Ascending aorta (tissue), 2 donors: ENCODE measurements at regions not wholly inside any gene's neighbourhood (a gene's known extent, or its start where the extent isn't known, plus 50 kb on each side); places are given as distances from the start of the nearest gene placed in this dataset.

Source experiments
- DNase-seq, 2 donors: peaks; one replicate each; pipeline ENCODE4 v3.0.0-alpha.2; 2019; ENCODE audit warnings: low spot score in 2 of 2
- H3K27ac ChIP-seq, 2 donors: fragments of 200-600 bp; sonication (generic); one replicate each; pipeline ENCODE4 v1.5.1; 2016 to 2017; ENCODE audit warnings: mild to moderate bottlenecking in 1 of 2
- H3K27me3 ChIP-seq: fragments of 200-600 bp; sonication (generic); one replicate; pipeline ENCODE4 v1.5.1; 2017
- H3K36me3 ChIP-seq, 2 donors: fragments of 200-600 bp; sonication (generic); one replicate each; pipeline ENCODE4 v1.5.1; 2016
- H3K4me1 ChIP-seq, 2 donors: fragments of 200-600 bp; sonication (generic); one replicate each; pipeline ENCODE4 v1.5.1; 2016 to 2017; ENCODE audit warnings: mild to moderate bottlenecking in 1 of 2
- H3K4me3 ChIP-seq, 2 donors: fragments of 200-600 bp; sonication (generic); one replicate each; pipeline ENCODE4 v1.5.1; 2016 to 2017; ENCODE audit warnings: mild to moderate bottlenecking in 1 of 2
- H3K9me3 ChIP-seq, 2 donors: fragments of 200-600 bp; sonication (generic); one replicate each; pipeline ENCODE4 v1.5.1; 2016
- intact Hi-C: fragments of 100-400 bp; cut with DNase I; formaldehyde crosslinking; loops from one replicate; pipeline ENCODE4 v1.15.1; 2023
- TF ChIP-seq, protein P1 (sequence below), 3 experiments: fragments of 200-600 bp in 2 of 3; fragments of 450-650 bp in 1 of 3; sonication (generic) in 2 of 3; IDR thresholded peaks; one replicate each; pipeline ENCODE4 v1.5.1; 2016 to 2019; ENCODE audit warnings: antibody characterized with exemption in 3 of 3, mild to moderate bottlenecking in 1 of 3, moderate library complexity in 1 of 3

- Histone ChIP-seq H3K4me3 (no peak overlapping the region), H3K4me1 (peaks cover 0 to 3% of the 10 kb centered on the region in 2 donors), H3K9me3 (no peaks in the 10 kb centered on the region), H3K27me3 (no peaks in the 10 kb centered on the region), H3K27ac (no peak overlapping the region), H3K36me3 (no peaks in the 10 kb centered on the region)
- intact Hi-C loops: no loop called here
- TF ChIP-seq, protein P1, sequence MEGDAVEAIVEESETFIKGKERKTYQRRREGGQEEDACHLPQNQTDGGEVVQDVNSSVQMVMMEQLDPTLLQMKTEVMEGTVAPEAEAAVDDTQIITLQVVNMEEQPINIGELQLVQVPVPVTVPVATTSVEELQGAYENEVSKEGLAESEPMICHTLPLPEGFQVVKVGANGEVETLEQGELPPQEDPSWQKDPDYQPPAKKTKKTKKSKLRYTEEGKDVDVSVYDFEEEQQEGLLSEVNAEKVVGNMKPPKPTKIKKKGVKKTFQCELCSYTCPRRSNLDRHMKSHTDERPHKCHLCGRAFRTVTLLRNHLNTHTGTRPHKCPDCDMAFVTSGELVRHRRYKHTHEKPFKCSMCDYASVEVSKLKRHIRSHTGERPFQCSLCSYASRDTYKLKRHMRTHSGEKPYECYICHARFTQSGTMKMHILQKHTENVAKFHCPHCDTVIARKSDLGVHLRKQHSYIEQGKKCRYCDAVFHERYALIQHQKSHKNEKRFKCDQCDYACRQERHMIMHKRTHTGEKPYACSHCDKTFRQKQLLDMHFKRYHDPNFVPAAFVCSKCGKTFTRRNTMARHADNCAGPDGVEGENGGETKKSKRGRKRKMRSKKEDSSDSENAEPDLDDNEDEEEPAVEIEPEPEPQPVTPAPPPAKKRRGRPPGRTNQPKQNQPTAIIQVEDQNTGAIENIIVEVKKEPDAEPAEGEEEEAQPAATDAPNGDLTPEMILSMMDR (IDR thresholded peaks at IDR 0.05): no peak
- no peak for DNase-seq
These were observed 542.6 kb downstream of the CSNK1G3 start for GRCh38 chr5:124054564-124054963.

DNA sequence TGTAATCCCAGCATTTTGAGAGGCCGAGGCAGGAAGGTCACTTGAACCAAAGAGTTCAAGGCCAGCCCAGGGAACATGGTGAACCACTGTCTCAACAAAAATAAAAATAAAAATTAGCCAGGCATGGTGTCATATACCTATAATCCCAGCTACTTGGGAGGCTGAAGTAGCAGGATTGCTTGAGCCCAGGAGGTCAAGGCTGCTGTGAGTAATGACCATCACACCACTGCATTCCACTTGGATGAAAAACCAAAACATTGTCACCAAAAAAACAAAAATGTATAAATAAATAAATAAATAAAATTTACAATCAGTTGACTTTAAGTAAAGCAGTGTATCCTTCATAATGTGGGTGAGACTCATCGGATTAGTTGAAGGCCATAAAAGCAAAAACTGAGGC lies 541.4 kb downstream of the CSNK1G3 start:
- Histone ChIP-seq H3K9me3 (no peaks in the 10 kb centered on the region), H3K36me3 (no peaks in the 10 kb centered on the region), H3K4me3 (no peak overlapping the region), H3K27me3 (no peaks in the 10 kb centered on the region), H3K27ac (no peak overlapping the region), H3K4me1 (peaks cover 0 to 3% of the 10 kb centered on the region in 2 donors)
- no peak for DNase-seq
- TF ChIP-seq, protein P1 (IDR thresholded peaks at IDR 0.05): no peak
- intact Hi-C loops: no loop called here

- Histone ChIP-seq H3K9me3 (no peaks in the 10 kb centered on the region), H3K4me1 (no peaks in the 10 kb centered on the region), H3K4me3 (no peak overlapping the region), H3K27me3 (no peaks in the 10 kb centered on the region), H3K36me3 (no peaks in the 10 kb centered on the region), H3K27ac (no peak overlapping the region)
- DNase-seq: no peak
- intact Hi-C loops: no loop called here
- TF ChIP-seq, protein P1 (IDR thresholded peaks at IDR 0.05): no peak
These were observed 540.2 kb downstream of the CSNK1G3 start for GRCh38 chr5:124052201-124052600.

DNA sequence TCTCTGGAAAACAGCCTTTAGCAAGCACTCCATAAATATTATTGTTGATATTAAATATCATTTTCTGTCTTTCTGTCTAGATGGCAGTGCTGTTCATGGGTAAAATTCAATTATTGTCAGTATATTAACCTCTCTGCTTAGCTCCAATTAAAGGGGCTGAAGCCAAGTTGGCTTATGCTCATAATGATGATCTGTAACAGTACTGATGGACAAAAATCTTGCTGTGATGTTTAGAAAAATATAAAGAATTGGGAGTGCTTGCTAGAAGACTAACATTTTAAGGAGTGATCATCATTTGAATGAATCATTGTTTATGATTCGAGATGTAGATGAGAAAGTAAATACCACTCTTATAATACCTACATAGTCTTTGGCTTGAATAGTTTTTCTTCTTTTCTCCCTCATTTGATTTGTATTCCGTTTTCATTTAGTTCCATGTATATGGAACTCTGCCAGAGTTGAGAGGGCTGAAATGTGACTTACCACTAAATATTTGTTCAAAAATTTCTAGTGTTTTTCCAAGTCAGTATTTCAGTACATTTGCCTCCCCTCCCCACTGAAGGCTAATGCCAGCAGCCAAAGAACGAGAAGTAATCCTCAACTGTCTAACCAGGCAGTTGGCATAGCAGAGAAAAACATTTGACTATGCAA lies 538.3 kb downstream of the CSNK1G3 start:
- intact Hi-C loops: no loop called here
- no peaks in the 10 kb centered on the region for H3K36me3 ChIP-seq
- no peak overlapping the region for H3K27ac ChIP-seq

DNA sequence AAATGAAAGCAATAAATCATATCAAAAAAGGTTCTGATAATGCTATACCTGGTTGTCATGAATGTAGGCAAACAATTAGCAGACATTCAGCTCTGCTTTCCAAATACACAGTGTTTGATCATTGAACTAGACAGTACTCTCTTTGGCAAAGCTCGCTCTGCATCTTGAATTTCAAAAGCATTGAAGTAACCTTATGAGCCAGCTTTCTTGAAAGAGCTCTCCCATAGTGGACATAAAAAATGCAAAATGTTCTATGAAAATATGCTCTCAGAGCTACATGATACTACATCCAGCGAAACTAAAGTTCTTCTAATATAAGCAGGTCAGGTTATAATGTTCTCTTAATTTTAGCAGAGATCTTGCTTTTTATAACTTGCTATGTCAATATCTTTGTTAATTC lies 533.4 kb downstream of the CSNK1G3 start:
- Histone ChIP-seq H3K9me3 (no peaks in the 10 kb centered on the region), H3K4me1 (no peaks in the 10 kb centered on the region), H3K27me3 (no peaks in the 10 kb centered on the region), H3K36me3 (no peaks in the 10 kb centered on the region), H3K27ac (no peak overlapping the region), H3K4me3 (no peak overlapping the region)
- TF ChIP-seq, protein P1 (IDR thresholded peaks at IDR 0.05): no peak
- DNase-seq: no peak
- intact Hi-C loops: no loop called here

More for the DNA sequence above, 538.3 kb downstream of the CSNK1G3 start:
- H3K9me3 ChIP-seq: no peaks in the 10 kb centered on the region
- no peaks in the 10 kb centered on the region for H3K27me3 ChIP-seq
- H3K4me1 ChIP-seq: no peaks in the 10 kb centered on the region
- DNase-seq: no peak
- no peak overlapping the region for H3K4me3 ChIP-seq
- TF ChIP-seq, protein P1 (IDR thresholded peaks at IDR 0.05): no peak

DNA sequence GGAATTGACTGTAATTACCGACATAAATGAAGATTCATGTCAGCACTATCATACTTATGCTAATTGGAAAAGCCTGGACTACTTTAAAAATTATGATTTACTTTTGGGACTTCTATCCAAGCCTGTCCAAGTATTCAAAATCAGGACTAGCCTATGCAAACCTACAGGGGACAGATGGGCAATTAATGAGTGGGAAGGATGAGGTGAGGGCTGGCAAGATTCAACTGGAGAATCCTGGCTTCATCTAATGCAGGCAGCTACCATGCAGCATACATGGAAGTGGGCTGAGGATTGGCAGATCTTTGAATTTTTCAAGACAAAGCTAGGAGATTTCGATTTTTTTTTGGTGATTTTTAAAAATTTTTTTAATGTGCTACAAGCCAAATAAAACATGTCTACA lies 532.6 kb downstream of the CSNK1G3 start:
- TF ChIP-seq, protein P1 (IDR thresholded peaks at IDR 0.05): no peak
- H3K36me3 ChIP-seq: no peaks in the 10 kb centered on the region
- no peak overlapping the region for H3K27ac ChIP-seq
- no peak for DNase-seq
- H3K9me3 ChIP-seq: no peaks in the 10 kb centered on the region
- intact Hi-C loops: no loop called here
- no peaks in the 10 kb centered on the region for H3K4me1 ChIP-seq
- H3K4me3 ChIP-seq: no peak overlapping the region
- no peaks in the 10 kb centered on the region for H3K27me3 ChIP-seq
